ENCODE measurements at regions not wholly inside any gene's neighbourhood (a gene's known extent, or its start where the extent isn't known, plus 50 kb on each side); places are given as distances from the start of the nearest gene placed in this dataset.

GRCh38 chr13:62209529-62209928 is 793.9 kb upstream of the PCDH20 start (continued):
- TF ChIP-seq PAX5 (IDR thresholded peaks at IDR 0.05; ENCODE audit: borderline replicate concordance, low read depth, low read length) (0 out of 2 replicates have a peak, but pooled peaks have one; percentile 40), NFXL1 (IDR thresholded peaks at IDR 0.05; ENCODE audit: borderline replicate concordance) (no peak), GABPA (IDR thresholded peaks at IDR 0.05; ENCODE audit: low read depth) (0 out of 2 replicates have a peak, but pooled peaks have one; percentile 16), EED (IDR thresholded peaks at IDR 0.05; ENCODE audit: low read depth) (peak; percentile 89), CBX5 (IDR thresholded peaks at IDR 0.05; ENCODE audit: low read depth) (0 out of 2 replicates have a peak, but pooled peaks have one; percentile 66), BMI1 (IDR thresholded peaks at IDR 0.05; ENCODE audit: borderline replicate concordance) (no peak; the same call in 1 of the 2 replicates), MYB (IDR thresholded peaks at IDR 0.05; ENCODE audit: borderline replicate concordance, low read depth, low read length) (0 out of 2 replicates have a peak, but pooled peaks have one; percentile 25), RUNX3 (IDR thresholded peaks at IDR 0.05; ENCODE audit: low read length) (peak; percentile 35; the same call in 1 of the 2 replicates), SP1 (IDR thresholded peaks at IDR 0.05; ENCODE audit: low read depth, low read length) (peak; percentile 17), FOXM1 (IDR thresholded peaks at IDR 0.05; ENCODE audit: low read depth, low read length) (peak; percentile 88), CUX1 (IDR thresholded peaks at IDR 0.05; ENCODE audit: insufficient replicate concordance, low read depth, low read length) (no peak), MTA3 (IDR thresholded peaks at IDR 0.05; ENCODE audit: borderline replicate concordance, low read length) (no peak), MEF2A (IDR thresholded peaks at IDR 0.05; ENCODE audit: insufficient read depth, low read depth, low read length) (peak; percentile 98), RAD51 (IDR thresholded peaks at IDR 0.05) (peak; percentile 27; the same call in 1 of the 2 replicates), RBBP5 (conservative IDR thresholded peaks at IDR 0.05) (peak; percentile 41; the same call in 1 of the 2 replicates), BCL3 (IDR thresholded peaks at IDR 0.05; ENCODE audit: borderline replicate concordance, insufficient read depth, low read depth, low read length, poor library complexity, severe bottlenecking) (peak; percentile 20), SMC3 (IDR thresholded peaks at IDR 0.05; ENCODE audit: borderline replicate concordance, low read length) (no peak; the same call in 1 of the 2 replicates), E4F1 (IDR thresholded peaks at IDR 0.05; ENCODE audit: borderline replicate concordance, partially characterized antibody) (no peak), ZBTB33 (IDR thresholded peaks at IDR 0.05) (no peak), IRF4 (IDR thresholded peaks at IDR 0.05; ENCODE audit: low read depth, low read length) (peak; percentile 87), CREM (IDR thresholded peaks at IDR 0.05; ENCODE audit: low read depth) (peak; percentile 56)
